GM12872 (cell line): ENCODE measurements at regions not wholly inside any gene's neighbourhood (a gene's known extent, or its start where the extent isn't known, plus 50 kb on each side); places are given as distances from the start of the nearest gene placed in this dataset.

Source experiments
- TF ChIP-seq, protein P1 (sequence below): IDR thresholded peaks from 3 replicates; pipeline ENCODE4 v1.5.1; 2011; ENCODE audit warnings: low read depth, mild to moderate bottlenecking, low read length, moderate library complexity; ENCODE audit not compliant: insufficient read depth

GRCh38 chr2:139123795-139124194 lies 343.6 kb upstream of the NXPH2 start:
- TF ChIP-seq, protein P1, sequence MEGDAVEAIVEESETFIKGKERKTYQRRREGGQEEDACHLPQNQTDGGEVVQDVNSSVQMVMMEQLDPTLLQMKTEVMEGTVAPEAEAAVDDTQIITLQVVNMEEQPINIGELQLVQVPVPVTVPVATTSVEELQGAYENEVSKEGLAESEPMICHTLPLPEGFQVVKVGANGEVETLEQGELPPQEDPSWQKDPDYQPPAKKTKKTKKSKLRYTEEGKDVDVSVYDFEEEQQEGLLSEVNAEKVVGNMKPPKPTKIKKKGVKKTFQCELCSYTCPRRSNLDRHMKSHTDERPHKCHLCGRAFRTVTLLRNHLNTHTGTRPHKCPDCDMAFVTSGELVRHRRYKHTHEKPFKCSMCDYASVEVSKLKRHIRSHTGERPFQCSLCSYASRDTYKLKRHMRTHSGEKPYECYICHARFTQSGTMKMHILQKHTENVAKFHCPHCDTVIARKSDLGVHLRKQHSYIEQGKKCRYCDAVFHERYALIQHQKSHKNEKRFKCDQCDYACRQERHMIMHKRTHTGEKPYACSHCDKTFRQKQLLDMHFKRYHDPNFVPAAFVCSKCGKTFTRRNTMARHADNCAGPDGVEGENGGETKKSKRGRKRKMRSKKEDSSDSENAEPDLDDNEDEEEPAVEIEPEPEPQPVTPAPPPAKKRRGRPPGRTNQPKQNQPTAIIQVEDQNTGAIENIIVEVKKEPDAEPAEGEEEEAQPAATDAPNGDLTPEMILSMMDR: no peak

GRCh38 chr2:139122711-139123158 lies 342.5 kb upstream of the NXPH2 start:
- TF ChIP-seq, protein P1: no peak

GRCh38 chr2:139099721-139100120 lies 319.5 kb upstream of the NXPH2 start:
- TF ChIP-seq, protein P1: no peak

GRCh38 chr2:139098961-139099360 lies 318.8 kb upstream of the NXPH2 start:
- TF ChIP-seq, protein P1: no peak

GRCh38 chr2:139083121-139083520 lies 302.9 kb upstream of the NXPH2 start:
- TF ChIP-seq, protein P1: no peak

GRCh38 chr2:139080244-139080643 lies 300.1 kb upstream of the NXPH2 start:
- TF ChIP-seq, protein P1: no peak

DNA sequence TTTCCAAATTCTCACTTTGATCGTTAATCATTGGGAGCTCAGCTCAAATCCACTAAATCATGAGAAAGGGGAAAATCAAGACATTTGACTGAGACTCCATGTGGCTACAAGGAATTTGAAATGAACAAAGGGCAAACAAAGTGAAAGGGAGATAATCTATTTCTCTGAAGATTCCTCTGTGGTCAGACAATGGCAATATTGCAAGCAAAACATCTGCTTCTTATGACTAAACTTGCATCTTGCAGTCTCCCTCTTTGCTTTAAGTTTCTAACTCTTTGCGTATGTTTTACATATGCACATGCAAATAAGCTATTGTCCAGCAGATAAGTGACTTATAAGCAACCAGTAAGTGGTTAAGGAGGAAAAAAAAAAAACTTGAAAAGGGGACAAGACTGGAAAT lies 299.1 kb upstream of the NXPH2 start:
- TF ChIP-seq, protein P1: no peak

GRCh38 chr2:139078376-139078775 lies 298.2 kb upstream of the NXPH2 start:
- TF ChIP-seq, protein P1: no peak
